Ecto neural progenitor cell (in vitro differentiated cells): ENCODE measurements at regions not wholly inside any gene's neighbourhood (a gene's known extent, or its start where the extent isn't known, plus 50 kb on each side); places are given as distances from the start of the nearest gene placed in this dataset.

ENCODE experiments used
- DNase-seq: peaks from one replicate; pipeline ENCODE4 v3.0.0-alpha.2; 2018; ENCODE audit warnings: low spot score

GRCh38 chr11:134664447-134665187 lies 252.6 kb upstream of the B3GAT1 start:
- peak; percentile 20 for DNase-seq

GRCh38 chr11:134663506-134664313 lies 251.7 kb upstream of the B3GAT1 start:
- no peak for DNase-seq

DNA sequence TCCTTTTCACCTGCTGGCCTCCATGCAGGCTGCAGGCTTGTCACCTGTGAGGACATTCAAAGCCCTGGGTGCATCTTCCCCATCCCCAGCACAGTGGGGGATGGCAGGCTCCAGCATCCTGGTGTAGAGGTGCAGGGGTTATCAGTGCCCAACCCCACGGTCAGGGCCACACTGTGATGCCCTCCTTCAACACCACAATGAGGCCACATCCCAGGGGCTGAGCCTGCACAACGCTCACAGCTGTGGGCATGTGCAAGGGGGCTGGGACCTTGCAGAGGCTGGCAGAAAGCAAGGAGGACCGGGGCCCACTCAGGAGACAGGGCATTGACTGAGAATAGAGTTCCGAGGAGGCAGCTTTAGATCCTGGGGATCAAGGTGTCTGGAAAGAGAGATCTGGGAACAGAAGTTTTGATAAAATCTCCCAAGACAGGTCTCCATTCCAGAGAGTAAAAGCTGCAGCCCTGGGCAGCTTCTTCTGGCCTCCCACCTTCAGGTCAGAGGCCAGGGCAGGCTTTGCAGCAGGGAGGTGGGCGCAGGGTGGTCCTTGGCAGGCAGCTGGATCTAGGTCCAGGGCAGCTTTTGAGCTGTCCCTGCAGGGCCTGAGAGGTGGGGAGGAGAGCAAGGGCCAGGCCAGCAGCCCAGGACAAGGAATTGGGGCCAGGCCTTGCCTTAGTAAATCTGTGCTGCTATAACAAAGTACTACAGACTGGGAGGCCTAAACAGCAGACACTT lies 250.8 kb upstream of the B3GAT1 start:
- DNase-seq: peak; percentile 34

GRCh38 chr11:134661660-134662059 lies 249.6 kb upstream of the B3GAT1 start:
- DNase-seq: peak; percentile 26

- DNase-seq: peak; percentile 39
These were observed 248.4 kb upstream of the B3GAT1 start for GRCh38 chr11:134660416-134660815.

DNA sequence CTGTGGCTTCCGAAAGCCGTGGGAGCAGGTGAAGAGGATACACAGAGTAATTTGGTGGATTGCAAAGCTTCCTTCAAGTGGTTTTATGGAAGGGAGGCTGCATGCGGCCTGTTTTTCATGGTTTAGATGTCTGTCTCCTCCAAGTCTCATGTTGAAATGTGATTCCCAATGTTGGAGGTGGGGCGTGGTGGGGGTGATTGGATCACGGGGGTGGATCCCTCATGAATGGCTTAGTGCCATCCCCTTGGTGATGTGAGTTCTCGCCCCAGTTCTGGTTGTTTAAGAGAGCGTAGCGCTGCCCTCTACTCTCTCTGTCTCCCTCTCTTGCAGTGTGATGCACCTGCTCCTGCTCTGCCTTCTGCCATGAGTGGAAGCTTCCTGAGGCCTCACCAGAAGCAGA lies 247.8 kb upstream of the B3GAT1 start:
- DNase-seq: no peak

DNA sequence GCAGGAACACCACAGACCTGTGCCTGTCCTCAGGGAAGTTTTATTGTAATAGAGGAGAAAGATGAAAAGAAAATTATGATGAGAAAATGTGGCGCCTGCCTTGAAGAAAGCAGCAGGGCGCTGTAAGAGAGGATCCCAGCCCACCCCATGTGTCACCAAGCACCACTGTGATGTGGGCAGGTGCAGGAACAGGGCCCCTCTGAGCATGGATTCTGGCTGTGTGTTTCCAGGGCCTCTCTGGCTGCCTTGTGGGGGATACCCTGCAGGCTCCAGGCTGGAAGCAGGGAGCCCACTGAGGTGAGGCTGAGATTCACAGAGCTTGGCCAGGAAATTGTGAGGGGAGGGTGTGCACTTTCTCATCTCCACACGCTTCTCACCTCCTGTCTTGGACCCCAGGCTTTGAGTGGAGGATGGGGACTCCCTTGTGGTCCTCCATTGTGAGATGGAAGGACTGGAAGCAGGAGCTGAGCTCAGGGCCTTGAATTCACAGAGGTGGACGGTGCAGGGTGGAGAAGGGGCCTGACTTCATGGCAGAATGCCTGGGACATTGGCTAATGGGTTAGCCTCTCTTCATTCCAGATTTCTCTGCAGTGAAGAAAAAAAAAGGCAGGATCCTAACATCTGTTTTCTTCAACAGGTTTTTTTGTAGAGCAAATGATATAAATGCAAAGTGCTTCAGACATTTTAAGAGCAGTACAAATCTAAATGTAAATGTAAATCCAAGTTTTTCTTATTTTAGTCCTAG lies 246.6 kb upstream of the B3GAT1 start:
- no peak for DNase-seq

- DNase-seq: no peak
These were observed 245.6 kb upstream of the B3GAT1 start for GRCh38 chr11:134657631-134658030.

- DNase-seq: peak; percentile 44
These were observed 245.0 kb upstream of the B3GAT1 start for GRCh38 chr11:134656861-134657540.

DNA sequence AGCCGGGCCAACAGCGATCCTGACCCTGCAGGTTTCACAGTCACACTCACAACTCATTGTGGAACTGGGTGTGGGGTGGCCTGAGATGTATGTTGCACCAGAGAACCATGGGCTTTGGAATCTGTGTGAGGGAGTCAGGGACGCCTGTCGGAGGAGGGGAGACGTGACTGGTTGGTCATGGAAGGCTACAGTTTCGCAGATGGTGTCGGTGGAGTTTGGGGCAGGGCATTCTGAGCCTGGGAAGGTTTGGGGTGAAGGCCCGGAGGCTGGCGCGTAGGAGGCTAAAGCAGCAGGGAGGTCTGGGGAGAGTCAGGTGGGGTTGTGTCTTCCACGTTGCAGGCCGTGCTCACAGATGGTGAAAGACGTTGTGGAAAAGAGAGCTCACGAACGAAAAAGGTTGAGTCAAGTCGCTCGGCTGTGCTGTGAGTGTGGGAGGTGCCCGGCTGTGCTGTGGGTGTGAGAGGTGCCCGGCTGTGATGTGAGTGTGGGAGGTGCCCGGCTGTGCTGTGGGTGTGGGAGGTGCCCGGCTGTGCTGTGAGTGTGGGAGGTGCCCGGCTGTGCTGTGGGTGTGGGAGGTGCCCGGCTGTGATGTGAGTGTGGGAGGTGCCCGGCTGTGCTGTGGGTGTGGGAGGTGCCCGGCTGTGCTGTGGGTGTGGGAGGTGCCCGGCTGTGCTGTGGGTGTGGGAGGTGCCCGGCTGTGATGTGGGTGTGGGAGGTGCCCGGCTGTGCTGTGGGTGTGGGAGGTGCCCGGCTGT lies 244.2 kb upstream of the B3GAT1 start:
- DNase-seq: peak; percentile 30

- peak; percentile 41 for DNase-seq
These were observed 243.3 kb upstream of the B3GAT1 start for GRCh38 chr11:134655189-134655989.

DNA sequence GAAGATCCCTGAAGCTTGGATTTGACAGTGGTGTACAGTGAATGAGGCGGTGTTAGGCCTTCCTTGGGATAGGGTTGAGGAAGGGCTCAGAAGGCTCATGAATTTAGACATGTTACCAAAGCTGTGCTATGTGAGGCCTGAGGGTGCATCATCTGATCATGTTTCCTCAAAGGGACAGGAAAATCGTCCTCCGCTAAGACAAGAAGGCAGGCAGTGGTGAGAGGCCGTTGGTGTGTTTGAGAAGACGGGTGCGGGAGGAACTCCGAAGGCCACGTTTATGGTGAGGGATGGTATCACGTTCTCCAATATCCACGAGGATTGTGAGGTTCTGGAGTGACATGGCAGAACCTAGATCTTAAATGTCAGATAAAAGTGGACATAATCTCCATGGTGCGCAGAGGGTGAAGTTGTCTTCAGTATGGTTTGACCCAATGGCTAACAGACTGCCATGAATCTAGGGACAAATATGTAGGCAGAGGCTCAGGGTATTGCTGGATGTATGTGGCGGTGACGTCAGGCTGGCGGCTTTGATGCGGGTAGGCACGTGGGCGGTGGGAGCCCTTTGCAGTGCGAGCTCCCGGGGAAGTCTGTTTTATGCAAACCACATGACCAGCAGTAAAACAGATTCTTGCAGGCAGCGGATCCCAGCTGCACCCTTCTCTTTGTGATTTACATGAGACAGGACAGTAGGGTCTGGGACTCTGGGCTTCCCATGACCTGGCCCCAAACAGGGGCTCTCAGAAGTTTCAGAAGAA lies 242.3 kb upstream of the B3GAT1 start:
- peak; percentile 35 for DNase-seq

GRCh38 chr11:134652586-134653255 lies 240.7 kb upstream of the B3GAT1 start:
- peak; percentile 25 for DNase-seq

DNA sequence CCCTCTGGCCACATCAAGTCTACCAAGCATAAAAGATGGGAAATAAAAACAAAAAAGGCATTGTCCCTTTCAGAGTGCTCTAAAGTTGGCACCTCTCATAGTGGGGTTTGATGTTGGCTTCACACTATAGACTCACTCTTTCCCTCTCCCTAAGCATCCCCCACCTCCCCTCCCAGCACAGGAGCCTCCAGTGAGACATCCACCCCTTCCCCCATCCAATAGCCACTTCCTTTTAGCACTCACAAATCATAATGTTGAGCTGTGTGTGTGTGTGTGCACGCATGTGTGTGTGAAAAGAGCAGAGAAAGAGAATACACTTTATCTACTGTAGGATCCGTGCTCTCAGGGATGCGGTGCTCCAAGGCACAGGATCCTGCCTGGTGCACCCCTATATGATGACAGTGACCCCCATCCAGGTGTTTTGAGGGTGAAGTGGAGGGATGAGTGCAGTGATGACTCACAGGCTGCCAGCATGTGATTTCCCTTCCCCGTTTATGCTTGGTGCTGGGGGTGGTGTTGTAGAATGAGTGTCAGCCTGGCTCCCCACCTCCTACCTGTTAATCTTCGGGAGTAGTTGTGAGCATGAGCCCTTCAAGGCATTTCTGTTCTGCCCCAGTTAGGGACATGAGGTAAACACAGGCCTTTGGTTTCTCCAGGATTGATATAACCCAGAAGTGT lies 235.2 kb upstream of the B3GAT1 start:
- no peak for DNase-seq

- no peak for DNase-seq
These were observed 234.5 kb upstream of the B3GAT1 start for GRCh38 chr11:134646561-134646960.

DNA sequence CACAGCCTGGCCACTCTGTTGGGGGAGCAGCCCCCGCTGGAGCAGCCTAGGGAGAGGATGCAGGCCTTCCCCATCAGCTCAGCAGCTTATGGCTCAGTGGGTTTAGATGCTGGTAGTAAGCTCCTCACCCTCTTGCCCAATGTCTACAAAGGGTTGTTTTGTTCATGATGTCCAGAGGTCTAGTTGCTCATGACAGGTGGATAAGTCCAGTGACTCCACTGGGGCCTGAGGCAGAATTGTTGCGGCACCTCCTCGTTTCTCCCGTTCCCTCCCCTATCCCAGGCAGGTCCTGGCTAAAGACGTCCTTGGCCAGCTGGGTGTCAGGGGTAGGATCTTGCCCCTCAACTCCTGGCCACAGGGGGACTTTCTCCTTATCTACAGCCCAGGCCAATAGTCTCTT lies 233.5 kb upstream of the B3GAT1 start:
- DNase-seq: no peak

DNA sequence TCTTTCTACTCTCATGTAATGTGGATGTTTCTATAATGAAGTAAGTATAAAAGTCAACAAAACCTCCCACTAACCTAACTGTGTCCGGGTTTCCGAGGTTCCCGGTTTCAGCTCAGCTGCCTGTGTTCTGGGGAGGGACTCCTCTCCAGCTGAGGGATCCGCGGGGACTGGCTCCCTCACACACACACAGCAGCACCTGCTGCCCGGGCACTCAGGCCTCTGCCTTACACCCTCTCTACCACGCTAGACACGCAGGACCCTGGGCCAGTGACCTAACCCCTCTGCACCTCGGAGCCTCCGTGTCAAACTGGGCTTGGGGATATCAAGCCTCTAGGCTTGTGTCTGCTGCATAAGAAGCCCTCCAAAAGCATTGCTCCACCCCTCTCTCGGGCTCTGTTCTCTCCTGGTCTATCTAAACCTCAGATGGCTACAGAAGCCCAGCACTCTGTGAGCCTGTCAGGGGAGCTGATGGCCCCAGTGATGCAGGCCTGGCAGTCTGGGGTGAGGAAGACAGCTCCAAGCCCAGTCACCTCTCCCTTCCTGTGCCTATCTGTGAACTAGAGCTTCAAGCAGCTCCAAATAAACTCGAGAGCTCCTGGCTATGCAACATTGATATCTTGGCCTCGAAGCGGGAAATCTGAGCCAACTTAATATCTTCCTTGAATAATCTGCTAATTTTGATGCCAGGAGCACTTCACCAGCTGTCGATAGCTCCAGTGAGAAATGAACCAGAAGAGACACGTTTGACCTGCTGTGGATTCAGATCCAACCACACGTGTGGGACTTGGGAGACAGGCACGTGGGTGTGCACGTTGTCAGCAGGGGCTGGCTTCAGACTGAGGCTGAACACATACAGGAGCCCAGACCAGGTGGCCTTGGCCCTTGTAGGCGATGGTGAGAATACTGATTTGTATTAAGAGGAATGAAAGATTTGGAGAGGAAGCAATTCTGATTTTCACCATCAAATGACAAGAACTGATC lies 232.7 kb upstream of the B3GAT1 start:
- peak; percentile 39 for DNase-seq
